Gastroesophageal sphincter (tissue), 3 donors: ENCODE measurements at regions not wholly inside any gene's neighbourhood (a gene's known extent, or its start where the extent isn't known, plus 50 kb on each side); places are given as distances from the start of the nearest gene placed in this dataset.

Experiments
- CTCF ChIP-seq, 4 experiments: fragments of 200-600 bp in 2 of 4; fragments of 450-650 bp in 2 of 4; sonication (generic) in 1 of 4; IDR thresholded peaks; one replicate each; pipeline ENCODE4 v1.5.1; 2017 to 2019; ENCODE audit warnings: antibody characterized with exemption in 4 of 4, mild to moderate bottlenecking in 2 of 4, moderate library complexity in 2 of 4
- POLR2AphosphoS5 ChIP-seq: sonication (generic); formaldehyde crosslinking; IDR thresholded peaks from one replicate; pipeline ENCODE4 v1.6.1; 2017; ENCODE audit warnings: antibody characterized with exemption

DNA sequence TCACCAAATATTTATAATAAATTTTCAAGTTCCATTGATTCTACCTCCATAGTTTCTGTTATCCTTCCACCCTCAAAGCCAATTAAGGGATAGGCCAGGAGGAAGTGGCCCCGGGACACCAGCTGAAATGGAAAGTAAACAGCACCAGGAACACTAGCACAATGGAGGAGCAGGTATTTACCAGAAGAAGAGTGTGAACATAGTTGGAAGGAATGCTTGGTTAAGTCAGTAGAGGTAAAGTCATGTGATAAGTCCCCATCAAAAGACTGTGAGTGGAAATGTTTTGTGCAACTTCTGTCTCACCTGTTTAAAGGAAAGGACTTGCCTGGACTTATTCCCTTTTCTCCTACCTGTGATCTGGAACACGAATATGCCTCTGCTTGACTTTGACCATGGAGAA is 146.7 kb upstream of the RAI14 start:
- no peak for TF ChIP-seq CTCF (IDR thresholded peaks at IDR 0.05)
- no peak for TF ChIP-seq POLR2AphosphoS5
